GM12872 (cell line): ENCODE measurements at regions not wholly inside any gene's neighbourhood (a gene's known extent, or its start where the extent isn't known, plus 50 kb on each side); places are given as distances from the start of the nearest gene placed in this dataset.

Source experiments
- TF ChIP-seq, protein P1 (sequence below): IDR thresholded peaks from 3 replicates; pipeline ENCODE4 v1.5.1; 2011; ENCODE audit warnings: low read depth, mild to moderate bottlenecking, low read length, moderate library complexity; ENCODE audit not compliant: insufficient read depth

DNA sequence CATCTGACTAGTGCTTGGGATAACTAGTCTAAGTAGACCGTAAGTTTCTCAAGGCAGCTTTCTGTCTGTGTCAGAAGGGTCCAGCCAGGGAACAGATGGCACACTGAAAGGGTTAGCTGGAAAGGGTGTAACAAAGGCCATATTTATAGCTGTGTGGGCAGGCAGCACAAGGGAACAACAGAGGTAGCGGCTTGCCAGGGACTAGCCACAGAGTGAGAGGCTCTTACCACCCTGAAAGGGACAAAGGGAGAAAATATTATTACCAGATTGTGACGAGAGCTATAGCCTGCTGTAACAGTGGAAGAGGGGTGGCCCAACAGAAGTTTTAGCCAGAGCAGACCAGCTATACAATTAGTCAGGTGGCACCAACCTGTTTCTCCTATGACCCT, 129.4 kb downstream of the CCDC34 start:
- TF ChIP-seq, protein P1, sequence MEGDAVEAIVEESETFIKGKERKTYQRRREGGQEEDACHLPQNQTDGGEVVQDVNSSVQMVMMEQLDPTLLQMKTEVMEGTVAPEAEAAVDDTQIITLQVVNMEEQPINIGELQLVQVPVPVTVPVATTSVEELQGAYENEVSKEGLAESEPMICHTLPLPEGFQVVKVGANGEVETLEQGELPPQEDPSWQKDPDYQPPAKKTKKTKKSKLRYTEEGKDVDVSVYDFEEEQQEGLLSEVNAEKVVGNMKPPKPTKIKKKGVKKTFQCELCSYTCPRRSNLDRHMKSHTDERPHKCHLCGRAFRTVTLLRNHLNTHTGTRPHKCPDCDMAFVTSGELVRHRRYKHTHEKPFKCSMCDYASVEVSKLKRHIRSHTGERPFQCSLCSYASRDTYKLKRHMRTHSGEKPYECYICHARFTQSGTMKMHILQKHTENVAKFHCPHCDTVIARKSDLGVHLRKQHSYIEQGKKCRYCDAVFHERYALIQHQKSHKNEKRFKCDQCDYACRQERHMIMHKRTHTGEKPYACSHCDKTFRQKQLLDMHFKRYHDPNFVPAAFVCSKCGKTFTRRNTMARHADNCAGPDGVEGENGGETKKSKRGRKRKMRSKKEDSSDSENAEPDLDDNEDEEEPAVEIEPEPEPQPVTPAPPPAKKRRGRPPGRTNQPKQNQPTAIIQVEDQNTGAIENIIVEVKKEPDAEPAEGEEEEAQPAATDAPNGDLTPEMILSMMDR: no peak

DNA sequence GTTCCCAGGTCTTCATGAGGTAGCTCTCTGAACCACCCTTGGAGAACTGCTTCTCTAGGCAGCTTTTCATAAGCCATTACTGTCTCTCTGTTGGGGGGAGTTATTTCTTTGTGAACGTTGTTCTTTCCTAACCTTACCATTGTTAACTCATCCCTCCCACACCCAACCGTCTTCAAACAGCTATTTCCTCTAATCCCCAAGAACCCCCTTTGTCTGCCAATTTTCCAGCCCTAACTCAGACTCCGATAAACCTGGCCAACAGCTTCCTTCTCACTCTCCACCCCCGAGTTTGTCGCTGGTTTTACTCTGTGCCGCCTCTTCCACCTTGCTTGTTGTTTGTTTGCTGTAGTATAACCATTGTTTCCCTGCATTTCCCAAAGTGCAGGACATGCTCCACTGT, 131.5 kb downstream of the CCDC34 start:
- TF ChIP-seq, protein P1: no peak

DNA sequence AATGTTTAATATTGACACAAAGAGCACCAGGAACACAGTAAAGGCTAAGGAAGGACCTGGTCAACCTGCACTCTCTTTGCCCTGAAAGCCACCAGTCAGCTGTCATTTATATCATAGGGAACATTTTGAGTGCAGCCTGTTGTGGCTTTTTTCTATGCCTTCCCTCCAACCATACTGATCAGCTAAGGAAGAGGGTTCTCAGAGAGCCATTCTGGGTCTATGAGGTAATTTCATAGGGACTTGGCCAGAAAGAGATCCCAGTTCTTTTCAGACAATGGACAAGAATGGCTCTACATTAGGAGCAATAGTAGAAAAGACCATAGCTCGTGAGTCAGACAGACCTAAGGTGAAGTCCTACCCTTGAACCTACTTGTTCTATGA, 132.8 kb downstream of the CCDC34 start:
- TF ChIP-seq, protein P1: no peak

DNA sequence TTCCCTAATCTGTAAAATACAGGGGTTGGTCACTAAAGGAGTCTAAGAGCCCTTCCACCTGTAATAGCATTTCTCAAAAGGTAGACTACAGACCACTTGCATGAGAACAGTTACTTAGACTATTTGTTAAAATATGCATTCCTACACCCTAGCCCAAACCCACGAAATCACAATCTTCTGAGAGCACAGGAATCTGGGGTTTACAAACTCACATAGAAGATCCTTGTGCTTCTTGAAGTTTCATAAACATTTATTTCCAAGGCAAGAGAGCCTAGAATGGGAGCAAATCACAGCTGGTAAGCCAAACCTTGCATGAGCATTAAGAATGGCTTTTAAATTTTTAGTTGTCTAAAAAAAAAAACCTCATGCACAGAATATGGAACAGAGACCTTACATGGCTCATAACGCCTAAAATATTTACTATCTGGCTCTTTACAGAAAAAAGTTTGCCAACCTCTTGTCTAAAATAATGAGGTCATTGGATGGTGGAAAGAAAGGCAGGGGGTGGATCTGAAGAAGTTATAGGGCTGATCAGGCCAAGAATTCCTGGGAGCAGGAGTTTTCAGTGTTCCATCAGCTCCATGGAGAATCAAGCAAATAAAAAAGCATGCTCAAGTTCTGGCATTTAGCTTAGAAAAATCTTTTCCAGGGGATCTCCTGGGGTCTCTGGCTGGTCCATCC, 133.4 kb downstream of the CCDC34 start:
- TF ChIP-seq, protein P1: no peak

DNA sequence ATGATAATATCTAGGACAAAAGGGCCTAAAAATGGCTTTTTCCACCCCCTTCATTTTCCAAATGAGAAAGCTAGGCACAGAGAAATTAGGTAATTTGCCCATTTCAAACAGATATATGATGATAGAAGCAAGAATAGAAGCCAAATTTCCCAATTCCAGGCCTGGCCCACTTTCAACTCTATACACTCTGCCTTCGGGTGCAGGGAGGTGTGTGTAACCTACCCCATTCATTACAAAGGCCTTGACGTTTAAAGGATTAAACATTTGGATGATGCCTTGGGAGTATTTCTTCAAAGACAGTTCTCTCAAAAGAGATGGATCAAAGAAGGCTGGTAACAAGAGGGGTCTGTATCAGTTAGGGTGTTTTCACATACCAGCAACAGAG, 134.1 kb downstream of the CCDC34 start:
- TF ChIP-seq, protein P1: no peak

DNA sequence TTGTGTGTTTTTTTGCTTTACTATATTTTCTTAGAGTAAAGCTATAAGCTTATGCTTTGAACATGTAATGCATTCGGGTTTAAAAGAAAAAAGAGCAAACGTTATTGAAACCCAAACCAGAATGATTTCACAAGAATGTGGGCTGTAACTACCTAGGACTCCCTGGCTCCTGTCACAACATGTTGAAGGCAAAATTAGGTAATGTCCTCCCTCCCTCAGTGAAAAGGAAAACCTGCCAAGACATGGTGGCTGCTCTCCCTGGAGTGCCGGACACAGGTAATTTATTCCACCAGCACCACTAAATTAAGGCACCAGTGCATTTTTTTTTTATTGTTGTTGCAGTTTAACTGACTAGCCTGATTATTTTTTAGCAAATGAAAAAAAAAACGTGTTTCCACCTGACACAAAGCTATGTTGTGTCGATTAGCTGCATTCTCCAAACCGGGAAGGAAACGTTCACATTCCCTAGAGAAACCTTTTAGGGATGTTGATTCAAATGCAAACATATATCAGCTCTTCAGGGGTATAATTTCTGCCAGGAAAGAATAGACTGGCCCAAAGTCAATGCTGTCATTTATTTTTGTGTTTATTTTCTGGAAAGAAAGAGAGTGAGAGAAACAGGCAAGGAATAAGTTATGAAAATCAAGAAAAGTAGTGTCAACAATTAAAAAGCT, 134.6 kb downstream of the CCDC34 start:
- TF ChIP-seq, protein P1: no peak

DNA sequence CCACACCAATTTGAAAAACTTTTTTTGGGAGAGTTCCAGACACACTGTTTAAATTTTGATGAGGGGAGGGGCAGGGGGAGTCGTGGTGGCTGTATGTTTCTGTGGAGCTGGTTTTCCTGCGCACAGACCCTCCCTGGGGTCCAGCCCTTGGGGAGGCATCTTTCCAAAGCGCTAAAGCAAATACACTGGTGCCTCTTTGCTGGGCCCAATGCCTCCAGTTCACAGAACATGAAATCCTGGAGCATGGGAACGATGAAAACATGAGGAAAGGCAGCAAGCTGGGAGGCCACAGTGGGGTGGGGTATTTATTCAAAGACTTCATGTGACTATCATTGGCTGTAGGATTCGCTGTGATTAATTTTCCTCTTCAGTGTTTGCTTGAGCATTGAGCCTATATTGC, 135.3 kb downstream of the CCDC34 start:
- TF ChIP-seq, protein P1: no peak
